ENCODE measurements at regions not wholly inside any gene's neighbourhood (a gene's known extent, or its start where the extent isn't known, plus 50 kb on each side); places are given as distances from the start of the nearest gene placed in this dataset.
"Not testable (repeated sequence)": the region's sequence is repeated elsewhere in the genome, so short reads cannot be mapped to it uniquely, and the experiment has no call there.

DNA sequence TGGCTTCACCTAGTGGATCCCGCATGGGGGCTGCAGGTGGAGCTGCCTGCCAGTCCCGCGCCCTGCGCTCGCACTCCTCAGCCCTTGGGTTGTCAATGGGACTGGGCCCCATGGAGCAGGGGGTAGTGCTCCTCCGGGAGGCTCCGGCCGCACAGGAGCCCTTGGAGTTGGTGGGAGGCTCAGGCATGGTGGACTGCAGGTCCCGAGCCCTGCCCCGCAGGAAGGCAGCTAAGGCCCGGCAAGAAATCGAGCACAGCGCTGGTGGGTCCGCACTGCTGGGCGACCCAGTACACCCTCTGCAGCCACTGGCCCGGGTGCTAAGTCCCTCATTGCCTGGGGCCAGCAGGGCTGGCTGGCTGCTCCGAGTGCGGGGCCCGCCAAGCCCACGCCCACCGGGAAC, 231.2 kb upstream of the TECRL start:
- H3K27me3 ChIP-seq, H3K9me3 ChIP-seq, H3K36me3 ChIP-seq, DNase-seq, H3K4me3 ChIP-seq: not testable (repeated sequence)

DNA sequence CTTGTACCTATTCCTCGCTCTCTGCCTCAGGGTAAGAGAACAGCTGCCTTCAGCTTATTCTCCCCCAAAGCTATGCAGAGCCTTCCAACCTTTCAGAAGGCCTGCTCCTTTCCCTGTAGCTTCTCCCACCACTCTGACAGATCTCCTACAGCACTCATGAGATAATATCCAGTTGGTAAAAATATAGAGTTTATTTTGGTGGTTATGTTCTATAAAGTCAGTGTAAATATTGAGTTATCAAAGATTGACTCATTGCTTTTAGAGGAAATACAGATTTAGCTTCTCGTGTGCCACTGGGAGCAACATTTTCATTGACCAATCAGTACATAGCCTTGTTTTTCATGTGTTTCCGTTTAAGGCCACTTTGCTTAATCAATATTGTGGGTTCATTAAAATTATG, 216.2 kb upstream of the TECRL start:
- no peaks in the 10 kb centered on the region for H3K9me3 ChIP-seq
- DNase-seq, result no peak

DNA sequence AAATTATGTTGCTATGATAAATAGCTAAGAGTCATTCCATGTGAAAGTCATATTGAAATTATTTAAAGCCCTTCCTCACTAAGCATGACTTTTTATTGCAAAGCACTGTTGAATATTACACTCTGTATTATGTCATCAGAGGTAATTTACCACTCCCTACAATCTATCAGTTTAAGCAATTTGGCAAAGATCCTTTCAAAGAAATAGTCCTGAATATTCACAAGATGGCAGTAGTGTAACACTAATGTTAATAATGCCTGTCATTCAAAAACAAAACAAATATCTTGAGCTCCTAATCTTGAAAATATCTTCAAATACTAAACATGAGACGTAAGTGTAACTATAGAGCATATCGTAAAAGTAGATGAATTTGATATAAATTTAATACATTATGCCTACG, 208.6 kb upstream of the TECRL start:
- H3K36me3 ChIP-seq, result no peaks in the 10 kb centered on the region
- H3K4me3 ChIP-seq, result no peak overlapping the region
- H3K27me3 ChIP-seq, result no peaks in the 10 kb centered on the region
- H3K9me3 ChIP-seq, result no peaks in the 10 kb centered on the region
- no peak for DNase-seq

More for the DNA sequence above, 216.2 kb upstream of the TECRL start:
- Histone ChIP-seq H3K36me3 (no peaks in the 10 kb centered on the region), H3K4me3 (no peak overlapping the region), H3K27me3 (no peaks in the 10 kb centered on the region)

DNA sequence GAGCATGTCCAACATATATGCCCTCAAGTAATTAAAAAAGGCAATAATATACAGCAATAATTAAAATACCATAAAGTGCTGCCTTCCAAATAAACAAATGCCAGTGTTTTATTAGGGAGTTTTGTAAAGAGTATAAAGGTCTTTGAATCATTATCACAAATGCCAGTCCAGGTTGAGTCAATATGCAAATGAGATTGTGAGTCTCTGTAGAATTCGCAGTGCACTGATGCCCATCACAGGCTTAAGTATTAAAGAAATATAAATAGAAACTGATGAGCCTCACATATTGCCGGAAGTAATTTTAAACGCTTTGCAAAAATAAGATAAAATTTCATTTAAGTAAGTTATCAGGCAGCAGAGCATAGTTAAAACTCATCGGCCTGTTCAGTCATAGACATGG, 205.0 kb upstream of the TECRL start:
- Histone ChIP-seq H3K27me3 (no peaks in the 10 kb centered on the region), H3K9me3 (no peaks in the 10 kb centered on the region), H3K4me3 (no peak overlapping the region), H3K36me3 (no peaks in the 10 kb centered on the region)
- no peak for DNase-seq

DNA sequence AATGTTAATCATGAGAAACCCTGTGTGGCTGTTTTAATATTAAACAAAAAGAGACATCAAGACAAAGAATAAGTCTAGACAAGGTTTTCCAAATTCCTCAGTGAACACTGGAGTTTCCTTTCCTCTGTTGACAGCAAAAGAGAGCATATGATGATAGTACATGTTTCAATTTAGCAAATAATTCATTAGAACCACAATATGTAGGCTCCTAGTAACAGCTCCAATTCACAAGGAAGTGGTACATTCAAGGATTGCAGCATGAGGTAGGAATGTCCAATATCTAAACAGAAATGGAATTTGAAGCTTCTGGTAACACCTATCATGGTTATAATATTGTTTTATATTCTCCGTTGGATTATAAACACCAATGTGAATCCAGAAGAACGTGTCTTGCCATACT, 203.8 kb upstream of the TECRL start:
- Histone ChIP-seq H3K36me3 (no peaks in the 10 kb centered on the region), H3K4me3 (no peak overlapping the region), H3K27me3 (no peaks in the 10 kb centered on the region), H3K9me3 (no peaks in the 10 kb centered on the region)
- no peak for DNase-seq

DNA sequence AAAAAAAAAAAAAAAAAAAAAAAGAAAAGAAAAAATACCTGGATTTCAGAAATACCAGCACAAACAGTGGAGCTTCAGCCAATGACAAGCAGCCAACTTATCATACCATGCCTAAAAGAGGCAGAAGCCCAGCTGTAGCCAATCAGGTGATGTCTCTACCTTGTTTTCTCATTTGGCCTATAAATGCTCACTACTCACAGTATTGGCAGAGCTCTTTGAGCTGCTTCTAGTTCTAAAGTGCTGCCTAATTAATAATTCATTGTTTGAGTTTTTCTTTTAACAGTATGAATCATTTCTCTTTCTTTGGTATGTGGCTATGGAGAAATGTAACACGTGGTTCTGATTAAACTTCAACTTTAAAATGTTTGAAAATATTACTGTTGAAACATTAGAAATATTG, 188.8 kb upstream of the TECRL start:
- Histone ChIP-seq H3K9me3 (no peaks in the 10 kb centered on the region), H3K36me3 (no peaks in the 10 kb centered on the region)

DNA sequence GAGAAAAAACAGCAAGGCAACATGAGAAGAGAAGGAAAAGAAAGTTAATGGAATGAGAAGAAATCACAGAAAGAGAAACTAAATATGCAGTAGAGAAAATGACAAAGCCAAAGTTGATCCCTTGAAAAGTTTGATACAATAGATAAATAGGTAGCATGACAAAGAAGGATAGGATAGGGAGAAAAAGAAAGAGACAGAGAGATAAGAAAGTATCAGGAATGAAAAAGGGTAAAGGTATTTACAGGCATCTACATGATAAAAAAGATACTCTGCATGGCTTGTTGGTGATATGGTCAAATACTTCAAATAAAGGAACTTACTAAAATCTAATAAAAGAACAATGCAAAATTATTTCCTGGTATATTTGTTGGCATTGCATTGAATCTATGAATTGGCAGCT, 185.5 kb upstream of the TECRL start:
- Histone ChIP-seq H3K27me3 (no peaks in the 10 kb centered on the region), H3K36me3 (no peaks in the 10 kb centered on the region), H3K9me3 (no peaks in the 10 kb centered on the region), H3K4me3 (no peak overlapping the region)
- no peak for DNase-seq

More for the DNA sequence above, 188.8 kb upstream of the TECRL start:
- no peak for DNase-seq
- Histone ChIP-seq H3K4me3 (no peak overlapping the region), H3K27me3 (no peaks in the 10 kb centered on the region)

DNA sequence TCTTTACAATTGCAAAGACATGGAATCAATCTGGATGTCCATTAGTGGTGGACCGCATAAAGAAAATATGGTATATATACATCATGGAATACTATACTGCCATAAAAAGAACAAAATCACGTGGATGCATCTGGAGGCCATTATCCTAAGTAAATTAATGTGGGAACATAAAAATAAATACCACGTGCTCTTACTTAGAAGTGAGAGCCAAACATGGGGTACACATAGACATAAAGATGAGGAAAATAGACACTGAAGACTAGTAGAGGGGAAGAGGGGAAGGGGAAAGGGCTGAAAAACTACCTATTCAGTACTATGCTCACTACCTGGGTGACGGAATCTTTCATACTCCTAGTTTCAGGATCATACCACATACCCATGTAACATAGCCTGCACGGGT, 179.3 kb upstream of the TECRL start:
- Histone ChIP-seq H3K27me3 (no peaks in the 10 kb centered on the region), H3K4me3 (no peak overlapping the region)

DNA sequence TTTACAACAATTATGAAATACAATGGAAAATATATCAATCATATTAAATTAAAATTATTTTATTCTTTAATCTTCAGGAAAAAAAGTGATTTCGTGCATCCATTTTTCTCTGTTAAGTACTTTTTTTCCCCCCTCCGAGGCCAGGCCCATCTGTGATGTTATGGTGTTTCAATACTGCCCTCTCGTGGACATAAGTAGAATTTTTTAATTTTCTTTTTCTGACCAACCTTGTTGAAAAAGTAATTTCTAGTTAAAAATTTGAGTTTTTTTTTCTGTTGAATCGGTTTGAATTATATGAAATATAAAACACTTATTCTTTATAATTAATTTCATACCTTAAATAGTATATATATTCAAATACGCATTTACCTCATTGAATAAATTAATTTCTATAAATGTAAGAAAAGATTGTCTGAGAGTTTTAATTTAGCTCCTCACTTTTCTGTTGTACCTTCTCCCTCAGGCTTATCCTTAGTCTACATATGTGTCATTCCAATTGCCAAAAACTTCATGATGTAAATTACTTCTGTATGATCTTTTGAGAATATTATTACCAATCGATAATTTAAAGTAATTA, 175.8 kb upstream of the TECRL start:
- H3K9me3 ChIP-seq, result no peaks in the 10 kb centered on the region
- H3K36me3 ChIP-seq, result no peaks in the 10 kb centered on the region
- DNase-seq, result no peak
- H3K4me3 ChIP-seq, result no peak overlapping the region
- H3K27me3 ChIP-seq, result no peaks in the 10 kb centered on the region

More for the DNA sequence above, 179.3 kb upstream of the TECRL start:
- no peak for DNase-seq
- H3K9me3 ChIP-seq, result no peaks in the 10 kb centered on the region
- no peaks in the 10 kb centered on the region for H3K36me3 ChIP-seq

DNA sequence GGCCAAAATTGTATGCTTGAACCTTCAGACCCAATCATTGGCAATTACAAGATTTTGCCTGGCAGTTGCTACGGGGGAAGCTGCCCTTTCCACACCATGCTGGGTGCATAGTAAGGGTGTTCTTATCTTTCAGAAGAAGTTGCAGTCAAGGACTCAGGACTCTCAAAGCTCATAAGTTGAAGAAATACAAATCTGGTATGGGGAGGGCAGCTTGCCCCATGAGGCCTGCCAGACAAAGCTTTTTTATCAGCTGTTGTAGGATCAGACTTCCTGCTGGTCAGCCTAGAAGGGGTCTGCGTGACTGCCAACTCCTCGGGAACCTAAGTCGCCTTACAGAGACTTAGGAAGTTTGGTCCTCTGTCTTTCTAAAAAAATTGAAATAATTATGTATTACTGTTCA, 174.9 kb upstream of the TECRL start:
- Histone ChIP-seq H3K9me3 (no peaks in the 10 kb centered on the region), H3K36me3 (no peaks in the 10 kb centered on the region), H3K27me3 (no peaks in the 10 kb centered on the region), H3K4me3 (no peak overlapping the region)
- DNase-seq, result no peak

DNA sequence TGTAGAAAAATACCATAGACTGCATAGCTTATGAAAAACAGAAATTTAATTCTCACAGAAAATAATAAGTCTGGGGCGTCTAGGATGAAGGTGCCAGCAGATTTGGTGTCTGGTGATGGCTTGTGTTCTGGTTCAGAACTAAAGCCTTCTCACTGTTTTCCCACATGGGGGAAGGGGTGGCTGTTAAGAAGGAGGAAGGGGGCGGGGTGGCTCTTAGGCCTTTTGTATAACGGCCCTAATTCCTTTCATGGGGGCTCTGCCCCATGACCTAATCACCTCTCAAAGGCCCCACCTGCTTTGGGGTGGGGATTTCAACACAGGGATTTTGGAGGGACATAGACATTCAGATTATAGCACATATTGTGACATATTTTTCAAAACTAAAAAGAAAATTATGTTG, 173.2 kb upstream of the TECRL start:
- no peak for DNase-seq
- H3K27me3 ChIP-seq, result no peaks in the 10 kb centered on the region
- H3K9me3 ChIP-seq, result no peaks in the 10 kb centered on the region
- no peak overlapping the region for H3K4me3 ChIP-seq
- H3K36me3 ChIP-seq, result no peaks in the 10 kb centered on the region

DNA sequence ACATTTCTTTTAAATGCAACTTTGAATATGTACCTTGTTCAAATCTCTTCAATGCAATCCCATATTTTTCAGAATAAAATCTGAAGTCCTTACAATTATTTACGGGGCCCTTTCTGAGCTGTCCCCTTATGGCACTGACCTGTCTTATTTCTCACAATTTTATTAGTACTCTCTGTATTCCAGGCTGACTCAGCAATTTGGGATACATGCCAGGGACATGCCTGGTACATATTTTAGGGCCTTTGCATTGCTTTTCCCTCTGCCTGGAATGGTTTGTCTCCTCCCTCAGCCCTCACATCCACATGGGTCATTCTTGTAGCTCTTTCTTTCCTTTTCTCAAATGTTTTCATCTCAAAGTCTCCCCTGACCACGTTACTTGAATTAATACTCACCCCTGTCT, 172.2 kb upstream of the TECRL start:
- Histone ChIP-seq H3K36me3 (no peaks in the 10 kb centered on the region), H3K4me3 (no peak overlapping the region), H3K27me3 (no peaks in the 10 kb centered on the region), H3K9me3 (no peaks in the 10 kb centered on the region)
- DNase-seq, result peak; percentile 42

DNA sequence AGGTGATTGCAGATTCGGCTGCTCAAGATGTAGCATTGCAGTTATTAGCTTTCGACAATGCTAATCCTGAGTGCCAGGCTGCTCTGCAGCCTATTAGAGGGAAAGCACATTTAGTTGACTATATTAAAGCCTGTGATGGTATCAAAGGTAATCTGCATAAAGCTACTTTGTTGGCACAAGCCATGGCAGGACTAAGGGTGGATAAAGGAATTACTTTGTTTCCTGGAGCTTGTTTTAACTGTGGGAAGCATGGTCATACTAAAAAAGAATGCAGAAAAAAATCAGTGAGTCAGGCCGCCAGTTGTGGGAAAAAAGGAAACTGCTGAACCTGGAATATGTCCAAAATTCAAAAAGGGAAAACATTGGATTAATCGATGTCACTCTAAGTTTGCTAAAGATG, 154.9 kb upstream of the TECRL start:
- no peak for DNase-seq
- no peaks in the 10 kb centered on the region for H3K36me3 ChIP-seq
- H3K4me3 ChIP-seq, result no peak overlapping the region
- H3K27me3 ChIP-seq, result no peaks in the 10 kb centered on the region
- no peaks in the 10 kb centered on the region for H3K9me3 ChIP-seq

DNA sequence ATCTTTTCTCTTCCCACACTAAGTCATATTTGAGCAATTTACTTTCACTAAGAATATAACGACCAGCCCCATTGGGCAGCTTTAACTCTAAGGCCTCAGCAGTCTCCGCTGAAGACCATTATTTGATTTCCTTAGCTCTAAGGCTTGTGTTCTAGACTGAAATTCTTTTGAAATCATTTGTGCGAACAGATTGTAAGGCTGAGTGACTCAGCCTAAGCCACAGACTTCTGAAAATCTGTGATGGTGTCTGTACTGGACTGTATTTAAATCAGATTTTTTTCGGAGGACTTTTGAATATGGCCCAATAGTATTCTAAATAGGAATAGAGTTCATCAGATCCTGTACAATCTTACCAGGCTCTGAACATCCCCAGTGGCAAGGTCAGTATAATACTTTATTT, 150.3 kb upstream of the TECRL start:
- Histone ChIP-seq H3K4me3 (no peak overlapping the region), H3K9me3 (no peaks in the 10 kb centered on the region), H3K27me3 (no peaks in the 10 kb centered on the region), H3K36me3 (no peaks in the 10 kb centered on the region)
- DNase-seq, result no peak

DNA sequence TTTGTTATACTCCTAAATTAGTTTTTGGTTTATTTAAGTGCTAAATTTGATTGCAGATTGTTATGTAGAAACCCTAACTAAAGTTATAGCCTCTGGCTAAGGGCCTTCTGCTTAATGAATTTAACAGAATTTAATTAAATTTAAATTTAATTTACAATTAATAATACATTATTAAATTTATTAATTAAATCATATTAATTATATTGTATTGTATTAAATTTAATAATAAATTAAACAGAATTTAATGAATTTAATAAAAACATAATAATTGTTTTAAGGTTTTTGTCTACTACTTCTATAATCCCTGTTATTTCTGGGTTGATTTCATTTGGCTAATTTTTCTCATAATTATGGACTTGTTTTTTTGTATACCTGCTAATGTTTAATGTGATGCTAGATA, 141.9 kb upstream of the TECRL start:
- no peak for DNase-seq
- H3K4me3 ChIP-seq, result no peak overlapping the region
- H3K36me3 ChIP-seq, result no peaks in the 10 kb centered on the region
- H3K9me3 ChIP-seq, result no peaks in the 10 kb centered on the region
- no peaks in the 10 kb centered on the region for H3K27me3 ChIP-seq

DNA sequence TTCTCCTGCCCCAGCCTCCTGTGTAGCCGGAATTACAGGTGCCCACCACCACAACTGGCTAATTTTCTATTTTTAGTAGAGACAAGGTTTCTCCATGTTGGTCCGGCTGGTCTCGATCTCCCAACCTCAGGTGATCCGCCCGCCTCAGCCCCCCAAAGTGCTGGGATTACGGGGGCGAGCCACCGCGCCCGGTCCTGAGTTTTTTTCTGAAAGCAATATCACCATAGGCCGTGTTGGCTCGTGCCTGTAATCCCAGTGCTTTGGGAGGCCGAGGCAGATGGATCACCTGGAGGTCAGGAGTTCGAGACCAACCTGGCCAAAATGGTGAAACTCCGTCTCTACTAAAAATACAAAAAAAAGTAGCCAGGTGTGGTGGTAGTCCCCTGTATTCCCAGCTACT, 136.3 kb upstream of the TECRL start:
- H3K27me3 ChIP-seq, result no peaks in the 10 kb centered on the region
- no peak overlapping the region for H3K4me3 ChIP-seq
- no peak for DNase-seq
- H3K36me3 ChIP-seq, result no peaks in the 10 kb centered on the region
- H3K9me3 ChIP-seq, result no peaks in the 10 kb centered on the region

DNA sequence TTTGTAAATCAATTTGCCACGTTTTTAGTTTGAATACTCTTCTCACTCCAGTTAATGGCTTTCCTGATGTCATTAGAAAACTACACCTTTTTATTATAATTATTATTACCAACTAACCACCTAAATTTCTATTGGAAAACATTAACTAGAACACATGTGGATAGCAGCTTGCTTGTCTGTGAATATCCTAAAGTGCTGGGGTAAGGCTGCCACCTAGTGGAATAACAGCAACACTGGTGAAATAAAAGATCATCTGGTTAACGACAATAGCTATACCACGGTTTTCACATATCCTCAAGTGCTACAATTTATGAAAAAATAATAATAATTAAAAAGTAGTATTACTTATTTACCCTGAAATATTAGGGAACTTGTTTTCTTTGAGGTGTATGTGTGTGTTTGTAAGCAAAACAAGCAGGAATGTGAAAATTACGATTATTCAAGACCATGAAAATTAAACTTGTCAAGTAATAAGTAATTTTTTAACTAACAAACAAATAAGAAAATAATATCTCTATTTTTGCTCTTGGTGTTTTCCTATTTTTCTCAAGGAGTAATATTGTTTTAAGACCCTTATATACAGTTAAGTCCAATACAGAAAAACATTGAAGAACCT, 130.1 kb upstream of the TECRL start:
- peak; percentile 15 for DNase-seq
- Histone ChIP-seq H3K36me3 (no peaks in the 10 kb centered on the region), H3K27me3 (no peaks in the 10 kb centered on the region), H3K9me3 (no peaks in the 10 kb centered on the region), H3K4me3 (no peak overlapping the region)

DNA sequence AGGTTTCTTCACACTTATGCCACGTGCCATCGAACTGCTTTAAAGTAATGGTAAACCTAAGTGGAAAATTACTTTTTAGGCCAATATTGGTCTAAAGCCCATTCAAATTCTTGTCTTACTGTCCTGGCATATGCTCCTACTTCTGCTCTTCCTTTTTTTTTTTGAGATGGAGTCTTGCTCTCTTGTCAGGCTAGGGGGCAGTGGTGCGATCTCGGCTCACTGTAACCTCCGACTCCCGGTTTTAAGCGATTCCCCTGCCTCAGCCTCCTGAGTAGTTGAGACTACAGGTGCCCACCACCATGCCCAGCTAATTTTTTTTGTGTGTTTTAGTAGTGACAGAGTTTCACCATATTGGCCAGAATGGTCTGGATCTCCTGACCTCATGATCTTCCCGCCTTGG, 129.0 kb upstream of the TECRL start:
- Histone ChIP-seq H3K36me3 (no peaks in the 10 kb centered on the region), H3K27me3 (no peaks in the 10 kb centered on the region), H3K4me3 (no peak overlapping the region), H3K9me3 (no peaks in the 10 kb centered on the region)
- no peak for DNase-seq

DNA sequence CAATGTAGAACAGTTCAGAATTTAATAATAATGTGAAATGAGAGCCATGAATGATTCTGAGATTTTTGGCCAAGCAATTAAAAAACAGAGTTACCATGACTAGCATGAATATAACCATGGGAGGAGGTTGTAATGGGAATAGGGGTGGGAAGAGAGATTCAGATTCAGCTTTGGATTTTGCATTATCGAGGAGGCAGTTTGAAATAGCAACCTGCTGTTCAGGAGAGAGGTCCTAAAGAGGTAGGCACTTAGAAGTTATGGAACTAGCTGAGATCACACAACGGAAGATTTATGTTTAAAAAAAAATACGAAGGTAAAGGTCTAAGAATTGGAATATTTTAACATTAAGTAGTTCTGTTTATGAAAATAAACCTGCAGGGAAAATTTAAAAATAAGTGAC, 124.4 kb upstream of the TECRL start:
- no peak for DNase-seq
- H3K9me3 ChIP-seq, result no peaks in the 10 kb centered on the region

More for the DNA sequence above, 124.4 kb upstream of the TECRL start:
- Histone ChIP-seq H3K4me3 (no peak overlapping the region), H3K27me3 (no peaks in the 10 kb centered on the region), H3K36me3 (no peaks in the 10 kb centered on the region)
